ENCODE measurements at regions not wholly inside any gene's neighbourhood (a gene's known extent, or its start where the extent isn't known, plus 50 kb on each side); places are given as distances from the start of the nearest gene placed in this dataset.
"Not testable (repeated sequence)": the region's sequence is repeated elsewhere in the genome, so short reads cannot be mapped to it uniquely, and the experiment has no call there.

DNA sequence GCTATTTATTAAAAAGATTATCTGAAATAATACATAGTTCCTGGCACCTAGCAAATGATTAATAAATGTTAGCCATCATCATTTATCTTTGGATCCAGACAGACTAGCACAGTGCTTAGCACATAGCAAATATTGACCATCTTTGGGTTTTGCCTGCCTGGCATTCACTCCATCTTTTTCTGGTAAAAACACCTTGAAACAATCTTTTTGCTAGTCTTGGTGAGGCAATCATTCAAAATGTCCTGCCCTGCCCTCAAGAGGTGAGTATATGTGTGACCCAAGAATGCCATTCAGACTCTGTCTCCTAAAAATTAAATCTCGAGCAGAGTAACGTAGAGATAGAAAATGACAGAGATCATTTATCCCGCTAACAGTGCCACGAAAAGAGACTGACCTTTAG lies 78.3 kb upstream of the ZNF280D start:
- DNase-seq (ENCODE audit: low read depth): no peak

- DNase-seq (ENCODE audit: low read depth): no peak
These were observed 74.9 kb upstream of the ZNF280D start for GRCh38 chr15:56808160-56808559.

DNA sequence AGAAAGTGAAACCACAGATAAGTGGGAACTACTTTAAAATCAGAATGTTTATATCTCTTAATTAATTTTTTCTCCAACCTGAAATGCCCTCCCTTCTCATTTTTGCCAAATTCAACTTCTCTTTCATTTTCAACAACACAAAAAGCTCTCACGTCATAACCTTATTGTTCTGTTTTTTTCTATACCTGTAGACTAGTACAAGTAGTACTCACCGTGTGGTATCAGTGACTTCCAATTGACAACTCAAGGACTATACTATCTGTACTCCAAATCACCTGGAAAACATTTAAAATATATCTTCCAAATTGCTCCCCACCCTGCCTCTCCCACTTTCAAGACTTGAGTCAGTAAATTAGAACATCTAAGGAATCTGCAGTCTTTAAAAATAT lies 72.8 kb upstream of the ZNF280D start:
- DNase-seq (ENCODE audit: low read depth): no peak

DNA sequence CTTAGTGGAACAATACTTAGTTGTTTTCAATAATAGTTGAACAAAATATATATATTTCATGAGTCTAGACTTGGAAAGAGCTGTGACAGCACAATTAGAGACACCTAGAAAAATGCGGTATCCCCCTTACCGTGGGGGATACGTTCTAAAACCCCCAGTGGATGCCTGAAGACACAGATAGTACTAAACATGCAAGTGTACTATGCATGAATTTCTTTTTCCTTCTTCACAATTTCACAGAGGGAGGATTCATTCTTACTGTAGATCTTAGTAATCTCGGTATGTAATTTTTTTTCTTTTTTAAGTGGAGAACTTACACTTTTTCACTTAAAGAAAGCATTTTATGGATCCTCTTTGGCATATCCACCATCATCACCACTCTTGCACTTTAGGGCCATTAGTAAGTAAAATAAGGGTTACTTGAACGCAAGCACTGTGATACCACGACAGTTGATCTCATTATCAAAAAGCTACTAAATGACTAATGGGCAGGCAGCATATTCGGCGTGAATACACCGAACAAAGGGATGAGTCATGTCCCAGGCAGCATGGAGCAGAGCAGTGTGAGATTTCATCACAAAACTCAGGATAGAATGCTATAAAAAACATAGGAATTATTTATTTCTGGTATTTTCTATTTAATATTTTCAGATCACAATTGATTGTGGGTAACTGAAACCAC lies 72.3 kb upstream of the ZNF280D start:
- peak; percentile 73 for DNase-seq (ENCODE audit: low read depth)

- no peak for DNase-seq (ENCODE audit: low read depth)
These were observed 71.6 kb upstream of the ZNF280D start for GRCh38 chr15:56804938-56805337.

- DNase-seq (ENCODE audit: low read depth): no peak
These were observed 71.0 kb upstream of the ZNF280D start for GRCh38 chr15:56804279-56804678.

- DNase-seq (ENCODE audit: low read depth): no peak
These were observed 68.9 kb upstream of the ZNF280D start for GRCh38 chr15:56802161-56802560.

- no peak for DNase-seq (ENCODE audit: low read depth)
These were observed 65.3 kb upstream of the ZNF280D start for GRCh38 chr15:56798639-56799038.

GRCh38 chr15:56797720-56798275 lies 64.5 kb upstream of the ZNF280D start:
- no peak for DNase-seq (ENCODE audit: low read depth)

GRCh38 chr15:56795502-56795901 lies 62.2 kb upstream of the ZNF280D start:
- DNase-seq (ENCODE audit: low read depth): no peak

DNA sequence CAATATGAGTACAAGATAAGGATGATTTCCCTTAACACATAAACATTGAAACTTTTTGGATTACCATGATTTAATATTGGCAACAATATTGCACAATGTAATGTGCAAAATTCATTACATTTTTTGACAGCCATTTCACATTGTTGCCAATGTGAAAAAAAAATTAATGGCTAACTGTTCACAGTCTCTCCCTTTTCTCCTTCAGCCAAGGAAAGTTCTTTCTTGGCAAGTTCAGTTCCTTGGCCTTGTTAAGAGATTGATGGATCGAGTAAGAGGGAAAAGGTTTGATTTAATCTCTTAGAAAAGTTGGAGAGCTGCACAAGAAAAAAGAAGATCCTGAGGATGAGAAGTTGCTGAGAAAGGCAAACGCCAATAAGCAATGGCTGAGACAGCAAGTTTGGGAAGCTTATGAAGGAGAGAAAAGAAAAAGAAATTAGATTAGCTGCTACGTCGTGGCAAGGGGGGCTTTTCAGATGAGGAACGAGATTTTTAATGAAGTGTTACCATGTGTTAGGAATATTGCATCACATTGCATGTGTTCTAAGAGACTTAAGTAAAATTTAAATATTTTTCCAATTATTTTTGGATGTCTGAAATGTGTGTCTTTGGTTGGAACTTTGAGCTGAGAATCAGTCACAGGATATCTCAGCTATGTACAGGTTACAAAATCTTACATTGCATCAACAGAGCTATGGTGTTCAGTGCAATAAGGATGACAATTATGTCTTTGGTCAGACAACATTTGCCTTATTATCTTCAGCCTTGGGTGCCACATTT lies 61.4 kb upstream of the ZNF280D start:
- DNase-seq (ENCODE audit: low read depth): no peak

GRCh38 chr15:56794165-56794552 lies 60.9 kb upstream of the ZNF280D start:
- DNase-seq (ENCODE audit: low read depth): no peak

DNA sequence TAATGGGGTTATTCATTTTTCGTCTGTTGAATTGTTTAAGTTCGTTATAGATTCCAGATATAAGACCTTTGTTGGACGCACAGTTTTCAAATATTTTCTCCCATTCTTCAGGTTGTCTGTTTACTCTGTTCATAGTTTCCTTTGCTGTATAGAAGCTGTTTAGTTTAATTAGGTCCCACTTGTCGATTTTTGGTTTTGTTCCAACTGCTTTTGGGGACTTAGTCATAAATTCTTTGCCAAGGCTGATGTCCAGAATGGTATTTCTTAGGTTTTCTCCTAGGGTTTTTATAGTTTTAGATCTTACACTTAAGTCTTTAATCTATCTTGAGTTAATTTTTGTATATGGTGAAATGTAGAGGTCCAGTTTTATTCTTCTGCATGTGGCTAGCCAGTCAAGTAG lies 58.9 kb upstream of the ZNF280D start:
- no peak for DNase-seq (ENCODE audit: low read depth)

GRCh38 chr15:56791521-56791920 lies 58.2 kb upstream of the ZNF280D start:
- not testable (repeated sequence) for DNase-seq (ENCODE audit: low read depth)

DNA sequence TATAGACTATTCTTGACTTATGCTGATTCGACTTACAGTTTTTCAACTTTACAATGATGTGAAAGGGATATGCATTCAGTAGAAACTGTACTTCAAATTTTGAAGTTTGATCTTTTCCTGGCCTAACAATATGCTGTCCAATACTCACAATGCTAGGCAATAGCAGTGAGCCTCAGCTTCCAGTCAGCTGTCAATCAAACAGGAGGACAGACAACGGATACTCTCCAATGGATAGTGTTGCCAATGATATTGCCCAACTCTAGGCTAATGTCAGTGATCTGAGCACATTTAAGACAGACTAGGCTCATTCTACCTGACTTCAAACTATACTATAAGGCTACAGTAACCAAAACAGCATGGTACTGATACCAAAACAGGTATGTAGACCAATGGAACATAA lies 55.0 kb upstream of the ZNF280D start:
- DNase-seq (ENCODE audit: low read depth): no peak

GRCh38 chr15:56786966-56787365 lies 53.7 kb upstream of the ZNF280D start:
- DNase-seq (ENCODE audit: low read depth): no peak

GRCh38 chr15:56783857-56784661 lies 50.8 kb upstream of the ZNF280D start:
- no peak for DNase-seq (ENCODE audit: low read depth)

DNA sequence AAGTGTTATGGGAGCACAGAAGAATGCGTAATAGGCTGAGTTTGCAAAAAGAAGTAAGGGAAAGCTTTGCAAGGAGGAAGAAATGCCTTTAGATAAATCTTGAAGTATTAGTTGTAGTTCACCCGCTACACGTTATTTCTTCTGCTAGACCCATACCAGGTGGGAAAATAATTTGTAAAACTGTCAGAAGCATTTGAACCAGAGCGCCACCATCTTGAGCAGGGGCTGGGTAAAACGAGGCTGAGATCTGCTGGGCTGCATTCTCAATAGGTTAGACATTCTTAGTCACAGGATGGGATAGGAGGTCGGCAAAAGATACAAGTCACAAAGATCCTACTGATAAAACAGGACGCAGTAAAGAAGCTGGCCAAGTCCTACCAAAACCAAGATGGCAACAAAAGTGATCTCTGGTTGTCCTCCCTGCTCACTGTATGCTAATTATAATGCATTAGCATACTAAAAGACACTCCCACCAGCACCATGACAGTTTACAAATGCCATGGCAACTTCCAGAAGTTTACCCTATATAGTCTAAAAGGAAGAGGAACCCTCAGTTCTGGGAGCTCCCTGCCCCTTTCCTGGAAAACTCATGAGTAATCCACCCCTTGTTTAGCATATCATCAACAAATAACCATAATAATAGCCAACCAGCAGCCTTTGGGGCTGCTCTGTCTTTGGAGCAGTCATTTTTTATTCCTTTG lies 50.0 kb upstream of the ZNF280D start:
- DNase-seq (ENCODE audit: low read depth): no peak
